ENCODE measurements at regions not wholly inside any gene's neighbourhood (a gene's known extent, or its start where the extent isn't known, plus 50 kb on each side); places are given as distances from the start of the nearest gene placed in this dataset.
"Not testable (repeated sequence)": the region's sequence is repeated elsewhere in the genome, so short reads cannot be mapped to it uniquely, and the experiment has no call there.

- H3K9me3 ChIP-seq (ENCODE audit: control insufficient read depth in 1 of 2, low read length in 2 of 2): no peaks in the 10 kb centered on the region
- no peaks in the 10 kb centered on the region for H3K36me3 ChIP-seq (ENCODE audit: control insufficient read depth in 1 of 2, insufficient read depth in 2 of 2, low read length in 2 of 2)
- no peak overlapping the region for H3K9ac ChIP-seq (ENCODE audit: low read depth in 1 of 2, low read length in 2 of 2)
- no peaks in the 10 kb centered on the region for H3K4me1 ChIP-seq (ENCODE audit: control insufficient read depth in 1 of 2, insufficient read depth in 2 of 2, low read length in 2 of 2)
- no peaks in the 10 kb centered on the region for H3K27me3 ChIP-seq (ENCODE audit: control insufficient read depth in 1 of 2, insufficient read depth in 2 of 2, low read length in 2 of 2)
- H3K4me3 ChIP-seq (ENCODE audit: low read depth in 1 of 2, low read length in 2 of 2): no peak overlapping the region
- H3K27ac ChIP-seq (ENCODE audit: low read depth, low read length): no peak overlapping the region
Observed at GRCh38 chr6:147693181-147693580, 184.7 kb downstream of the SAMD5 start.

- not testable (repeated sequence) for H3K27me3 ChIP-seq (ENCODE audit: control insufficient read depth in 1 of 2, insufficient read depth in 2 of 2, low read length in 2 of 2); H3K9me3 ChIP-seq (ENCODE audit: control insufficient read depth in 1 of 2, low read length in 2 of 2); H3K27ac ChIP-seq (ENCODE audit: low read depth, low read length); H3K36me3 ChIP-seq (ENCODE audit: control insufficient read depth in 1 of 2, insufficient read depth in 2 of 2, low read length in 2 of 2); H3K9ac ChIP-seq (ENCODE audit: low read depth in 1 of 2, low read length in 2 of 2); H3K4me1 ChIP-seq (ENCODE audit: control insufficient read depth in 1 of 2, insufficient read depth in 2 of 2, low read length in 2 of 2); H3K4me3 ChIP-seq (ENCODE audit: low read depth in 1 of 2, low read length in 2 of 2)
Observed at GRCh38 chr6:147694556-147694955, 186.1 kb downstream of the SAMD5 start.

- no peaks in the 10 kb centered on the region for H3K36me3 ChIP-seq (ENCODE audit: control insufficient read depth in 1 of 2, insufficient read depth in 2 of 2, low read length in 2 of 2)
Observed at GRCh38 chr6:147695819-147696218, 187.3 kb downstream of the SAMD5 start.

GRCh38 chr6:147699140-147699539 lies 190.7 kb downstream of the SAMD5 start:
- no peak overlapping the region for H3K27ac ChIP-seq (ENCODE audit: low read depth, low read length)
- H3K9me3 ChIP-seq (ENCODE audit: control insufficient read depth in 1 of 2, low read length in 2 of 2): no peaks in the 10 kb centered on the region
- peaks cover 9 to 15% of the 10 kb centered on the region in 2 donors for H3K4me1 ChIP-seq (ENCODE audit: control insufficient read depth in 1 of 2, insufficient read depth in 2 of 2, low read length in 2 of 2)

More at GRCh38 chr6:147695819-147696218, 187.3 kb downstream of the SAMD5 start:
- H3K9me3 ChIP-seq (ENCODE audit: control insufficient read depth in 1 of 2, low read length in 2 of 2): no peaks in the 10 kb centered on the region
- no peak overlapping the region for H3K27ac ChIP-seq (ENCODE audit: low read depth, low read length)
- no peaks in the 10 kb centered on the region for H3K27me3 ChIP-seq (ENCODE audit: control insufficient read depth in 1 of 2, insufficient read depth in 2 of 2, low read length in 2 of 2)
- no peak overlapping the region for H3K4me3 ChIP-seq (ENCODE audit: low read depth in 1 of 2, low read length in 2 of 2)
- H3K4me1 ChIP-seq (ENCODE audit: control insufficient read depth in 1 of 2, insufficient read depth in 2 of 2, low read length in 2 of 2): peaks cover 9 to 15% of the 10 kb centered on the region in 2 donors
- no peak overlapping the region for H3K9ac ChIP-seq (ENCODE audit: low read depth in 1 of 2, low read length in 2 of 2)

GRCh38 chr6:147699637-147700036 lies 191.1 kb downstream of the SAMD5 start:
- Histone ChIP-seq H3K9ac (ENCODE audit: low read depth in 1 of 2, low read length in 2 of 2) (no peak overlapping the region), H3K27ac (ENCODE audit: low read depth, low read length) (no peak overlapping the region), H3K36me3 (ENCODE audit: control insufficient read depth in 1 of 2, insufficient read depth in 2 of 2, low read length in 2 of 2) (no peaks in the 10 kb centered on the region), H3K4me3 (ENCODE audit: low read depth in 1 of 2, low read length in 2 of 2) (no peak overlapping the region), H3K9me3 (ENCODE audit: control insufficient read depth in 1 of 2, low read length in 2 of 2) (no peaks in the 10 kb centered on the region), H3K4me1 (ENCODE audit: control insufficient read depth in 1 of 2, insufficient read depth in 2 of 2, low read length in 2 of 2) (peaks cover 9 to 15% of the 10 kb centered on the region in 2 donors), H3K27me3 (ENCODE audit: control insufficient read depth in 1 of 2, insufficient read depth in 2 of 2, low read length in 2 of 2) (no peaks in the 10 kb centered on the region)

More at GRCh38 chr6:147699140-147699539, 190.7 kb downstream of the SAMD5 start:
- H3K4me3 ChIP-seq (ENCODE audit: low read depth in 1 of 2, low read length in 2 of 2): no peak overlapping the region
- no peaks in the 10 kb centered on the region for H3K27me3 ChIP-seq (ENCODE audit: control insufficient read depth in 1 of 2, insufficient read depth in 2 of 2, low read length in 2 of 2)
- H3K36me3 ChIP-seq (ENCODE audit: control insufficient read depth in 1 of 2, insufficient read depth in 2 of 2, low read length in 2 of 2): no peaks in the 10 kb centered on the region
- no peak overlapping the region for H3K9ac ChIP-seq (ENCODE audit: low read depth in 1 of 2, low read length in 2 of 2)

- Histone ChIP-seq H3K36me3 (ENCODE audit: control insufficient read depth in 1 of 2, insufficient read depth in 2 of 2, low read length in 2 of 2) (no peaks in the 10 kb centered on the region), H3K4me1 (ENCODE audit: control insufficient read depth in 1 of 2, insufficient read depth in 2 of 2, low read length in 2 of 2) (peaks cover 9 to 15% of the 10 kb centered on the region in 2 donors), H3K4me3 (ENCODE audit: low read depth in 1 of 2, low read length in 2 of 2) (no peak overlapping the region), H3K27me3 (ENCODE audit: control insufficient read depth in 1 of 2, insufficient read depth in 2 of 2, low read length in 2 of 2) (no peaks in the 10 kb centered on the region), H3K9ac (ENCODE audit: low read depth in 1 of 2, low read length in 2 of 2) (no peak overlapping the region), H3K27ac (ENCODE audit: low read depth, low read length) (no peak overlapping the region), H3K9me3 (ENCODE audit: control insufficient read depth in 1 of 2, low read length in 2 of 2) (no peaks in the 10 kb centered on the region)
Observed at GRCh38 chr6:147700436-147701209, 192.1 kb downstream of the SAMD5 start.

- H3K9me3 ChIP-seq (ENCODE audit: control insufficient read depth in 1 of 2, low read length in 2 of 2): no peaks in the 10 kb centered on the region
- H3K27ac ChIP-seq (ENCODE audit: low read depth, low read length): no peak overlapping the region
- peaks cover 17 to 22% of the 10 kb centered on the region in 2 donors for H3K4me1 ChIP-seq (ENCODE audit: control insufficient read depth in 1 of 2, insufficient read depth in 2 of 2, low read length in 2 of 2)
- H3K36me3 ChIP-seq (ENCODE audit: control insufficient read depth in 1 of 2, insufficient read depth in 2 of 2, low read length in 2 of 2): no peaks in the 10 kb centered on the region
- H3K9ac ChIP-seq (ENCODE audit: low read depth in 1 of 2, low read length in 2 of 2): no peak overlapping the region
- H3K4me3 ChIP-seq (ENCODE audit: low read depth in 1 of 2, low read length in 2 of 2): no peak overlapping the region
- H3K27me3 ChIP-seq (ENCODE audit: control insufficient read depth in 1 of 2, insufficient read depth in 2 of 2, low read length in 2 of 2): no peaks in the 10 kb centered on the region
Observed at GRCh38 chr6:147704691-147705090, 196.2 kb downstream of the SAMD5 start.

GRCh38 chr6:147707524-147707923 lies 199.0 kb downstream of the SAMD5 start:
- no peaks in the 10 kb centered on the region for H3K27me3 ChIP-seq (ENCODE audit: control insufficient read depth in 1 of 2, insufficient read depth in 2 of 2, low read length in 2 of 2)
- H3K9me3 ChIP-seq (ENCODE audit: control insufficient read depth in 1 of 2, low read length in 2 of 2): no peaks in the 10 kb centered on the region
- H3K4me1 ChIP-seq (ENCODE audit: control insufficient read depth in 1 of 2, insufficient read depth in 2 of 2, low read length in 2 of 2): peaks cover 9 to 14% of the 10 kb centered on the region in 2 donors
- no peak overlapping the region for H3K9ac ChIP-seq (ENCODE audit: low read depth in 1 of 2, low read length in 2 of 2)
- no peak overlapping the region for H3K27ac ChIP-seq (ENCODE audit: low read depth, low read length)
- H3K4me3 ChIP-seq (ENCODE audit: low read depth in 1 of 2, low read length in 2 of 2): no peak overlapping the region
- no peaks in the 10 kb centered on the region for H3K36me3 ChIP-seq (ENCODE audit: control insufficient read depth in 1 of 2, insufficient read depth in 2 of 2, low read length in 2 of 2)

GRCh38 chr6:147708170-147708569 lies 199.7 kb downstream of the SAMD5 start:
- H3K27ac ChIP-seq (ENCODE audit: low read depth, low read length): no peak overlapping the region
- peaks cover 9 to 14% of the 10 kb centered on the region in 2 donors for H3K4me1 ChIP-seq (ENCODE audit: control insufficient read depth in 1 of 2, insufficient read depth in 2 of 2, low read length in 2 of 2)

GRCh38 chr6:147709396-147710272 lies 201.1 kb downstream of the SAMD5 start:
- no peaks in the 10 kb centered on the region for H3K9me3 ChIP-seq (ENCODE audit: control insufficient read depth in 1 of 2, low read length in 2 of 2)

More at GRCh38 chr6:147708170-147708569, 199.7 kb downstream of the SAMD5 start:
- H3K9ac ChIP-seq (ENCODE audit: low read depth in 1 of 2, low read length in 2 of 2): no peak overlapping the region
- no peak overlapping the region for H3K4me3 ChIP-seq (ENCODE audit: low read depth in 1 of 2, low read length in 2 of 2)
- H3K9me3 ChIP-seq (ENCODE audit: control insufficient read depth in 1 of 2, low read length in 2 of 2): no peaks in the 10 kb centered on the region
- H3K27me3 ChIP-seq (ENCODE audit: control insufficient read depth in 1 of 2, insufficient read depth in 2 of 2, low read length in 2 of 2): no peaks in the 10 kb centered on the region
- H3K36me3 ChIP-seq (ENCODE audit: control insufficient read depth in 1 of 2, insufficient read depth in 2 of 2, low read length in 2 of 2): no peaks in the 10 kb centered on the region

More at GRCh38 chr6:147709396-147710272, 201.1 kb downstream of the SAMD5 start:
- H3K4me3 ChIP-seq (ENCODE audit: low read depth in 1 of 2, low read length in 2 of 2): no peak overlapping the region
- peaks cover 9 to 14% of the 10 kb centered on the region in 2 donors for H3K4me1 ChIP-seq (ENCODE audit: control insufficient read depth in 1 of 2, insufficient read depth in 2 of 2, low read length in 2 of 2)
- no peak overlapping the region for H3K9ac ChIP-seq (ENCODE audit: low read depth in 1 of 2, low read length in 2 of 2)
- H3K36me3 ChIP-seq (ENCODE audit: control insufficient read depth in 1 of 2, insufficient read depth in 2 of 2, low read length in 2 of 2): no peaks in the 10 kb centered on the region
- no peak overlapping the region for H3K27ac ChIP-seq (ENCODE audit: low read depth, low read length)
- H3K27me3 ChIP-seq (ENCODE audit: control insufficient read depth in 1 of 2, insufficient read depth in 2 of 2, low read length in 2 of 2): no peaks in the 10 kb centered on the region

All from duodenal mucosa (tissue), 2 donors.